ENCODE measurements at regions not wholly inside any gene's neighbourhood (a gene's known extent, or its start where the extent isn't known, plus 50 kb on each side); places are given as distances from the start of the nearest gene placed in this dataset.

- no peak for TF ChIP-seq EZH2 (IDR thresholded peaks at IDR 0.05; ENCODE audit: borderline replicate concordance, low read depth, low read length)
- no peak for TF ChIP-seq POU5F1 (IDR thresholded peaks at IDR 0.05; ENCODE audit: borderline replicate concordance, low read depth, low read length, partially characterized antibody)
- TF ChIP-seq BCOR (IDR thresholded peaks at IDR 0.05) = no peak
- no peak for TF ChIP-seq KDM1A (IDR thresholded peaks at IDR 0.05)
- no peak for TF ChIP-seq TCFL5 (CRISPR knock-in tag; conservative IDR thresholded peaks at IDR 0.05)
- no peak for TF ChIP-seq SRSF9 (IDR thresholded peaks at IDR 0.05; ENCODE audit: borderline replicate concordance, low read depth, low read length)
Observed at GRCh38 chr6:78577585-78577984, 289.8 kb upstream of the IRAK1BP1 start (continued).

- ChIA-PET POLR2A (no interaction called here), CTCF (ENCODE audit: low intra/inter-chr PET ratio) (no interaction called here)
- Histone ChIP-seq H3K9me3 (replicated peaks; ENCODE audit: control insufficient read depth, insufficient read depth, low read depth, low read length) (no peaks in the 10 kb centered on the region), H3K79me2 (ENCODE audit: control insufficient read depth, insufficient read depth, low read length) (no peaks in the 10 kb centered on the region), H3K27me3 (ENCODE audit: control insufficient read depth in 2 of 2, insufficient read depth in 2 of 2, low read length in 2 of 2) (no peaks in the 10 kb centered on the region), H3K9ac (ENCODE audit: insufficient read depth in 1 of 2, low read depth in 2 of 2, low read length in 2 of 2) (no peak overlapping the region), H3K4me2 (ENCODE audit: insufficient read depth, low read length) (no peak overlapping the region), H4K20me1 (replicated peaks; ENCODE audit: control insufficient read depth, insufficient read depth, low read length) (no peaks in the 10 kb centered on the region), H3K9me1 (ENCODE audit: control insufficient read depth, insufficient read depth, low read length) (no peaks in the 10 kb centered on the region), H3K36me3 (ENCODE audit: control insufficient read depth, insufficient read depth, low read length) (no peaks in the 10 kb centered on the region), H3K4me3 (no peak overlapping the region), H2AFZ (ENCODE audit: low read depth, low read length) (no peak overlapping the region), H3K27ac (ENCODE audit: extremely low read depth, low read depth, low read length) (no peak overlapping the region), H3K4me1 (replicated peaks in 1 of 2; ENCODE audit: control insufficient read depth in 2 of 2, insufficient read depth in 2 of 2, low read length in 2 of 2) (no peaks in the 10 kb centered on the region)
- ATAC-seq (no peak), FAIRE-seq (no peak), DNase-seq (ENCODE audit: extremely low read depth in 1 of 4, low spot score in 3 of 4) (no peak)
- in situ Hi-C loops (cut with MboI) = no loop called here
- 0% methylated on average over 2 of the region's 2 CpGs for WGBS (ENCODE audit: insufficient coverage, low coverage, missing lambda C conversion rate)
- intact Hi-C loops (cut with micrococcal nuclease) = no loop called here
- BruUV-seq (replicated peaks) = no TSS peak
- TF ChIP-seq, protein P1, sequence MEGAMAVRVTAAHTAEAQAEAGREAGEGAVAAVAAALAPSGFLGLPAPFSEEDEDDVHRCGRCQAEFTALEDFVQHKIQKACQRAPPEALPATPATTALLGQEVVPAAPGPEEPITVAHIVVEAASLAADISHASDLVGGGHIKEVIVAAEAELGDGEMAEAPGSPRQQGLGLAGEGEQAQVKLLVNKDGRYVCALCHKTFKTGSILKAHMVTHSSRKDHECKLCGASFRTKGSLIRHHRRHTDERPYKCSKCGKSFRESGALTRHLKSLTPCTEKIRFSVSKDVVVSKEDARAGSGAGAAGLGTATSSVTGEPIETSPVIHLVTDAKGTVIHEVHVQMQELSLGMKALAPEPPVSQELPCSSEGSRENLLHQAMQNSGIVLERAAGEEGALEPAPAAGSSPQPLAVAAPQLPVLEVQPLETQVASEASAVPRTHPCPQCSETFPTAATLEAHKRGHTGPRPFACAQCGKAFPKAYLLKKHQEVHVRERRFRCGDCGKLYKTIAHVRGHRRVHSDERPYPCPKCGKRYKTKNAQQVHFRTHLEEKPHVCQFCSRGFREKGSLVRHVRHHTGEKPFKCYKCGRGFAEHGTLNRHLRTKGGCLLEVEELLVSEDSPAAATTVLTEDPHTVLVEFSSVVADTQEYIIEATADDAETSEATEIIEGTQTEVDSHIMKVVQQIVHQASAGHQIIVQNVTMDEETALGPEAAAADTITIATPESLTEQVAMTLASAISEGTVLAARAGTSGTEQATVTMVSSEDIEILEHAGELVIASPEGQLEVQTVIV (CRISPR knock-in tag; IDR thresholded peaks at IDR 0.05; ENCODE audit: borderline replicate concordance) = no peak
- TF ChIP-seq ZNF146 (CRISPR knock-in tag; IDR thresholded peaks at IDR 0.05; ENCODE audit: unreplicated experiment) (no peak), ZNF444 (CRISPR knock-in tag; IDR thresholded peaks at IDR 0.05) (no peak), NFRKB (IDR thresholded peaks at IDR 0.05; ENCODE audit: low read depth) (no peak), LCOR (CRISPR knock-in tag; IDR thresholded peaks at IDR 0.05) (no peak)
- TF ChIP-seq, protein P2, sequence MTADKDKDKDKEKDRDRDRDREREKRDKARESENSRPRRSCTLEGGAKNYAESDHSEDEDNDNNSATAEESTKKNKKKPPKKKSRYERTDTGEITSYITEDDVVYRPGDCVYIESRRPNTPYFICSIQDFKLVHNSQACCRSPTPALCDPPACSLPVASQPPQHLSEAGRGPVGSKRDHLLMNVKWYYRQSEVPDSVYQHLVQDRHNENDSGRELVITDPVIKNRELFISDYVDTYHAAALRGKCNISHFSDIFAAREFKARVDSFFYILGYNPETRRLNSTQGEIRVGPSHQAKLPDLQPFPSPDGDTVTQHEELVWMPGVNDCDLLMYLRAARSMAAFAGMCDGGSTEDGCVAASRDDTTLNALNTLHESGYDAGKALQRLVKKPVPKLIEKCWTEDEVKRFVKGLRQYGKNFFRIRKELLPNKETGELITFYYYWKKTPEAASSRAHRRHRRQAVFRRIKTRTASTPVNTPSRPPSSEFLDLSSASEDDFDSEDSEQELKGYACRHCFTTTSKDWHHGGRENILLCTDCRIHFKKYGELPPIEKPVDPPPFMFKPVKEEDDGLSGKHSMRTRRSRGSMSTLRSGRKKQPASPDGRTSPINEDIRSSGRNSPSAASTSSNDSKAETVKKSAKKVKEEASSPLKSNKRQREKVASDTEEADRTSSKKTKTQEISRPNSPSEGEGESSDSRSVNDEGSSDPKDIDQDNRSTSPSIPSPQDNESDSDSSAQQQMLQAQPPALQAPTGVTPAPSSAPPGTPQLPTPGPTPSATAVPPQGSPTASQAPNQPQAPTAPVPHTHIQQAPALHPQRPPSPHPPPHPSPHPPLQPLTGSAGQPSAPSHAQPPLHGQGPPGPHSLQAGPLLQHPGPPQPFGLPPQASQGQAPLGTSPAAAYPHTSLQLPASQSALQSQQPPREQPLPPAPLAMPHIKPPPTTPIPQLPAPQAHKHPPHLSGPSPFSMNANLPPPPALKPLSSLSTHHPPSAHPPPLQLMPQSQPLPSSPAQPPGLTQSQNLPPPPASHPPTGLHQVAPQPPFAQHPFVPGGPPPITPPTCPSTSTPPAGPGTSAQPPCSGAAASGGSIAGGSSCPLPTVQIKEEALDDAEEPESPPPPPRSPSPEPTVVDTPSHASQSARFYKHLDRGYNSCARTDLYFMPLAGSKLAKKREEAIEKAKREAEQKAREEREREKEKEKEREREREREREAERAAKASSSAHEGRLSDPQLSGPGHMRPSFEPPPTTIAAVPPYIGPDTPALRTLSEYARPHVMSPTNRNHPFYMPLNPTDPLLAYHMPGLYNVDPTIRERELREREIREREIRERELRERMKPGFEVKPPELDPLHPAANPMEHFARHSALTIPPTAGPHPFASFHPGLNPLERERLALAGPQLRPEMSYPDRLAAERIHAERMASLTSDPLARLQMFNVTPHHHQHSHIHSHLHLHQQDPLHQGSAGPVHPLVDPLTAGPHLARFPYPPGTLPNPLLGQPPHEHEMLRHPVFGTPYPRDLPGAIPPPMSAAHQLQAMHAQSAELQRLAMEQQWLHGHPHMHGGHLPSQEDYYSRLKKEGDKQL (CRISPR knock-in tag; IDR thresholded peaks at IDR 0.05; ENCODE audit: borderline replicate concordance) = no peak
Observed at GRCh38 chr6:78578430-78578829, 288.9 kb upstream of the IRAK1BP1 start.

Measured in K562 (cell line).